Calu3 (cell line): ENCODE measurements at regions not wholly inside any gene's neighbourhood (a gene's known extent, or its start where the extent isn't known, plus 50 kb on each side); places are given as distances from the start of the nearest gene placed in this dataset.

Source experiments
- BruUV-seq: library from RNA; stranded (reverse); fragments of 400-500 nt; replicated peaks from 2 replicates; lab custom pipeline; 2021; lab: Mats Ljungman, UMichigan
- CTCF ChIA-PET: fragments of 300-600 bp; sonication (Branson Sonifier 250); formaldehyde crosslinking; loops from one replicate; lab custom pipeline; 2022; ENCODE audit warnings: antibody characterized with exemption; lab: Charles Lee
- DNase-seq: peaks from one replicate; pipeline ENCODE4 v3.0.0; 2022
- H3K27ac Mint-ChIP-seq: one replicate; pipeline ENCODE4 v1.8.0; 2022; ENCODE audit warnings: mixed read lengths; ENCODE audit not compliant: unreplicated experiment
- H3K27me3 Mint-ChIP-seq: one replicate; pipeline ENCODE4 v1.8.0; 2022; ENCODE audit warnings: mixed read lengths; ENCODE audit not compliant: unreplicated experiment
- H3K36me3 Mint-ChIP-seq: one replicate; pipeline ENCODE4 v1.8.0; 2022; ENCODE audit warnings: mild to moderate bottlenecking, moderate library complexity, mixed read lengths; ENCODE audit not compliant: insufficient read depth, unreplicated experiment
- H3K4me1 Mint-ChIP-seq: one replicate; pipeline ENCODE4 v1.8.0; 2022; ENCODE audit warnings: mild to moderate bottlenecking, low read depth, mixed read lengths; ENCODE audit not compliant: unreplicated experiment
- H3K4me3 Mint-ChIP-seq: one replicate; pipeline ENCODE4 v1.8.0; 2022; ENCODE audit warnings: mild to moderate bottlenecking, low read depth, moderate library complexity, mixed read lengths; ENCODE audit not compliant: unreplicated experiment
- H3K9me3 Mint-ChIP-seq: one replicate; pipeline ENCODE4 v1.8.0; 2022; ENCODE audit warnings: low read depth, mixed read lengths; ENCODE audit not compliant: unreplicated experiment
- intact Hi-C: fragments of 100-400 bp; cut with micrococcal nuclease; formaldehyde crosslinking; loops from one replicate; pipeline ENCODE4 v1.10.0; 2022; ENCODE audit not compliant: unreplicated experiment
- TF ChIP-seq, protein P1 (sequence below): fragments of 200-600 bp; IDR thresholded peaks from one replicate; pipeline ENCODE4 v1.8.0; 2022; ENCODE audit warnings: antibody characterized with exemption; ENCODE audit not compliant: unreplicated experiment

DNA sequence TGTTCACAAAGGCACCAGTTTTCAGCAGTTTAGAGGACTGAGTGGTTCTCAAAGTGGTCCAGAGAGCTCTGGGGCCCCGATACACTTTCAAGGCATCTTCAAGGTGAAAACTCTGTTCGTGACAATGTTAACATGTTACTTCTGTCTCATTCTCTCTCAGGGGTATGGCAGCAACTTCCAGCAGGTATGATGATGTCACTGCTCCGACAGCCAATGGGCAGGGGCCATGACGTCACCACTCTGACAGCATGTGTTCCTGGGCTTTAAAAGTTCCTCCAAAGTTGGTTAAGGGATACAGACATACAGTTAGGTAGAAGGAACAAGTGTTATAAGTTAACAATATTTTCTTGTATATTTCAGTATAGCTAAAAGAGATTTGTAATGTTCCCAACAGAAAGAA is 87.9 kb downstream of the KLF15 start:
- Mint-ChIP-seq H3K27ac (no peak overlapping the region), H3K27me3 (peaks cover 14% of the 10 kb centered on the region), H3K36me3 (peaks cover 13% of the 10 kb centered on the region), H3K9me3 (no peaks in the 10 kb centered on the region), H3K4me1 (peaks cover 31% of the 10 kb centered on the region), H3K4me3 (no peak overlapping the region)
- peak; percentile 37 for DNase-seq
- intact Hi-C loops, result no loop called here
- CTCF ChIA-PET, result interaction anchor here (1.1 to 1.7 kb wide), 2 partner anchors 18 to 130 kb away, joined by 3 read pairs; no protein-coding TSS in a partner anchor
- TF ChIP-seq, protein P1, sequence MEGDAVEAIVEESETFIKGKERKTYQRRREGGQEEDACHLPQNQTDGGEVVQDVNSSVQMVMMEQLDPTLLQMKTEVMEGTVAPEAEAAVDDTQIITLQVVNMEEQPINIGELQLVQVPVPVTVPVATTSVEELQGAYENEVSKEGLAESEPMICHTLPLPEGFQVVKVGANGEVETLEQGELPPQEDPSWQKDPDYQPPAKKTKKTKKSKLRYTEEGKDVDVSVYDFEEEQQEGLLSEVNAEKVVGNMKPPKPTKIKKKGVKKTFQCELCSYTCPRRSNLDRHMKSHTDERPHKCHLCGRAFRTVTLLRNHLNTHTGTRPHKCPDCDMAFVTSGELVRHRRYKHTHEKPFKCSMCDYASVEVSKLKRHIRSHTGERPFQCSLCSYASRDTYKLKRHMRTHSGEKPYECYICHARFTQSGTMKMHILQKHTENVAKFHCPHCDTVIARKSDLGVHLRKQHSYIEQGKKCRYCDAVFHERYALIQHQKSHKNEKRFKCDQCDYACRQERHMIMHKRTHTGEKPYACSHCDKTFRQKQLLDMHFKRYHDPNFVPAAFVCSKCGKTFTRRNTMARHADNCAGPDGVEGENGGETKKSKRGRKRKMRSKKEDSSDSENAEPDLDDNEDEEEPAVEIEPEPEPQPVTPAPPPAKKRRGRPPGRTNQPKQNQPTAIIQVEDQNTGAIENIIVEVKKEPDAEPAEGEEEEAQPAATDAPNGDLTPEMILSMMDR, result no peak
- no TSS peak for BruUV-seq

DNA sequence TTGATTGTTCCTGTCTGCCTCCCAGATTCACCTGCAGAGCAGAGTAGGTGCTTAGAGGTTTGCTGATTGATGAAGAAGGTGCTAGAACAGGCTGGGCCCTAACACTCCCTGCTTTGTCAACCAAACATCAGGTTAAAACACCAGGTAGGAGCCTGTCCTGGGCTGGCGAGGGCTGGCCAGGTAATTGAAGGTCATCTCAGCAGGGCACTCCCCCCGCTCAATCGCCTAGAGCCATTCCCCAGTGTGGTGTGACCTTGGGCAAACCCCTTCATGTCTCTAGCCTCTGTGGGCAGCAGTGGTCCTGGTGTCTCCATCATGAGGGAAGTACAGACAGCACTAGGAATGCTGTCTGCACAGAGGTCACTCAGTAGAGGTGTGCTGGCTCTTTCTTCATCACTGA is 88.3 kb downstream of the KLF15 start:
- intact Hi-C loops, result no loop called here
- DNase-seq, result no peak
- no TSS peak for BruUV-seq
- CTCF ChIA-PET, result no interaction called here
- no peak overlapping the region for H3K27ac Mint-ChIP-seq
- TF ChIP-seq, protein P1, result no peak
- no peak overlapping the region for H3K4me3 Mint-ChIP-seq
- H3K27me3 Mint-ChIP-seq, result peaks cover 9% of the 10 kb centered on the region
- H3K9me3 Mint-ChIP-seq, result no peaks in the 10 kb centered on the region
- H3K36me3 Mint-ChIP-seq, result peaks cover 13% of the 10 kb centered on the region
- H3K4me1 Mint-ChIP-seq, result peaks cover 31% of the 10 kb centered on the region

DNA sequence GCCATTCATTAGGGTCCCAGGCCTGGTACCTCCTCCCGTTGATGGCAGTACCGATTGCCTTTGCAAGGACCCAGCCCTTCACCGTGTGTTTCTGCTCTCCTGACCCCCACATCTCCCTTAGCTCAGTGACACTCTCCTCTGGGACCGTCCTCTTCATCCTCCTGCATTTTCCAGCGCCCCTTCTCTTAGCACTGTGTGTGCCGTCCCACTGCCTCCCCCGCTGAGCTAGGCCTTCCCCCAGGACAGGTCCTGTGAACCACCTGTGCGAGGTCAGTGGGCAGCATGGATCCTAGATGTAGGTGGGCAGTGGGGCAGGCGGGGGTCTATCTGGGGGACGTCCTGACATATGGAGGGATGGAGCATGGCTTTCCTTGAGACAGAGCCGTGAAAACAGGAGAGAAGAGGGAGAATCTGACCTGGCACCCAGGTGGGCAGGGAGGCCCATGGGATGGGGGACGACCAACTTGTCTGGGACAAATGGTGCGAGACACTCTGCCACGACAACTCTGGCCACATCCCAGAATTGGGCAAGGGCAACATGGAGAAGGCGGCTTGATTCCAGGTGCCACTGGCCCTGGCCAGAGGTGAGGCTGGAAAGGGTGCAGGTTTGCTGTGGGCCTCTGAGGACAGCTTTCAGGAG is 87.7 kb upstream of the ALDH1L1 start:
- no TSS peak for BruUV-seq
- peaks cover 31% of the 10 kb centered on the region for H3K4me1 Mint-ChIP-seq
- DNase-seq, result no peak
- TF ChIP-seq, protein P1, result no peak
- H3K4me3 Mint-ChIP-seq, result peak overlapping the region; percentile 77
- peak overlapping the region; percentile 24 for H3K27ac Mint-ChIP-seq
- CTCF ChIA-PET, result interaction anchor here (0.9 to 1.2 kb wide), 2 partner anchors 13 to 112 kb away, joined by 3 read pairs; no protein-coding TSS in a partner anchor
- peaks cover 1% of the 10 kb centered on the region for H3K27me3 Mint-ChIP-seq
- no peaks in the 10 kb centered on the region for H3K9me3 Mint-ChIP-seq
- H3K36me3 Mint-ChIP-seq, result peaks cover 13% of the 10 kb centered on the region
- intact Hi-C loops, result no loop called here

DNA sequence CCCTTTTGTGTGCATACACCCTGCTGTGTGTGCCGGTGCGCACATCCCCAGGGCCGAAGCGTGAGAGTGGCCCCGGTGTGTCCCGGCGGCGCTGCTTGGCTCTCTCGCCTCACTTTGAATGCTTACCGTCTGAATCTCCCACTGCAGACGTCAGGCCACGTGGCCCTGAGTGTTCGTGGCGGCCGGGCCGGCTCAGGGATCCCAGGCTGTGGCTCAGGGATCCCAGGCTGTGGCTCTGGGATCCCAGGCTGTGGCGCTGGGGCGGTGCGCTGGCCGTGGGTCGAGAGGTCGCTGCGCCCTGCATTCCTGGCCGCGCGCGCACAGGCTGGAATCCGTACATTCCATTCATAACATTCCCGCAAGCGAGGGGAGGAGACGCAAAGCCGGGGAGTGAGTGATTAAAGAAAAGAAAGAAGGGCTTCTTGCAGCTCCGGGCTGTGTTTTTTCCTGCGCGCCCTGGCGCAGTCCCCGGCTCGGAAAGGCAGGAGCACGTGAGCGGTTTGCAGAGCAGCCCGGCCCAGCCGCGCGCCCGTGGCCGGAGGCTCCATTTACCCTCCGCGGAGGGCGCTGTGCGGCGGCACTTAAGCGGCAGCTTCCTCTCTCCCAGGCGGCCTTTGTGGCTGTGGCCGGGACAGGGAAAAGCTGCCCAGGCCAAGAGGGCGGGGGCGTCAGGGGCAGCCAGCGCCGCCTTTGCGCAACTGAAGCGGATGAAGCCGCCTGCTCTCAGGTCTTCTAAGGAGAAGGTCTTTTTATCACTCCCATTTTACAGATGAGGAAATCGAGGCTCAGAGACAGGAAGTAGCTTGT is 87.0 kb upstream of the ALDH1L1 start:
- no TSS peak for BruUV-seq
- intact Hi-C loops, result no loop called here
- peak overlapping the region; percentile 24 for H3K27ac Mint-ChIP-seq
- peaks cover 31% of the 10 kb centered on the region for H3K4me1 Mint-ChIP-seq
- peak; percentile 84 for DNase-seq
- TF ChIP-seq, protein P1, result no peak
- H3K4me3 Mint-ChIP-seq, result peak overlapping the region; percentile 77
- H3K27me3 Mint-ChIP-seq, result no peaks in the 10 kb centered on the region
- H3K36me3 Mint-ChIP-seq, result peaks cover 13% of the 10 kb centered on the region
- H3K9me3 Mint-ChIP-seq, result no peaks in the 10 kb centered on the region
- CTCF ChIA-PET, result interaction anchor here (0.9 to 1.2 kb wide), 2 partner anchors 12 to 113 kb away, joined by 3 read pairs; no protein-coding TSS in a partner anchor
